ENCODE measurements at regions not wholly inside any gene's neighbourhood (a gene's known extent, or its start where the extent isn't known, plus 50 kb on each side); places are given as distances from the start of the nearest gene placed in this dataset.

DNA sequence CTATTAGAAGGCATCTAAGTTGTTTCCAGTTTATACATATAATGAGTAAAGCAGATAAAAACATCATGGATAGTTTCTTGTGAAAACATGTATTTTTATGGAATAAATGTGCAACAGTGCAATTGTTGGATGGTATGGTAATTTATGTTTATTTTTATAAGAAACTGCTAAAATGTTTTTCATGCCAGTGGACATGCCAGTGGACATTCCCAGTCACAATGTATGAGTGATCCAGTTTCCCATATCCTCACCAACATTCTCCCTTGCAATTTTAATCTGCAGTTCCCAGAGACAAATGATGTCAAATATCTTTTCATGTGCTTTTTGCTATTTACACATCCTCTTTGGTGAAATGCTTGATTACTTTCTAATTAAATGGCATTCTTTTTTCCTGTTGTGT is 818.6 kb downstream of the SUCLG1 start:
- TF ChIP-seq, protein P1, sequence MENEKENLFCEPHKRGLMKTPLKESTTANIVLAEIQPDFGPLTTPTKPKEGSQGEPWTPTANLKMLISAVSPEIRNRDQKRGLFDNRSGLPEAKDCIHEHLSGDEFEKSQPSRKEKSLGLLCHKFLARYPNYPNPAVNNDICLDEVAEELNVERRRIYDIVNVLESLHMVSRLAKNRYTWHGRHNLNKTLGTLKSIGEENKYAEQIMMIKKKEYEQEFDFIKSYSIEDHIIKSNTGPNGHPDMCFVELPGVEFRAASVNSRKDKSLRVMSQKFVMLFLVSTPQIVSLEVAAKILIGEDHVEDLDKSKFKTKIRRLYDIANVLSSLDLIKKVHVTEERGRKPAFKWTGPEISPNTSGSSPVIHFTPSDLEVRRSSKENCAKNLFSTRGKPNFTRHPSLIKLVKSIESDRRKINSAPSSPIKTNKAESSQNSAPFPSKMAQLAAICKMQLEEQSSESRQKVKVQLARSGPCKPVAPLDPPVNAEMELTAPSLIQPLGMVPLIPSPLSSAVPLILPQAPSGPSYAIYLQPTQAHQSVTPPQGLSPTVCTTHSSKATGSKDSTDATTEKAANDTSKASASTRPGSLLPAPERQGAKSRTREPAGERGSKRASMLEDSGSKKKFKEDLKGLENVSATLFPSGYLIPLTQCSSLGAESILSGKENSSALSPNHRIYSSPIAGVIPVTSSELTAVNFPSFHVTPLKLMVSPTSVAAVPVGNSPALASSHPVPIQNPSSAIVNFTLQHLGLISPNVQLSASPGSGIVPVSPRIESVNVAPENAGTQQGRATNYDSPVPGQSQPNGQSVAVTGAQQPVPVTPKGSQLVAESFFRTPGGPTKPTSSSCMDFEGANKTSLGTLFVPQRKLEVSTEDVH (IDR thresholded peaks at IDR 0.05; ENCODE audit: low read depth, partially characterized antibody): no peak
- TF ChIP-seq NFYB (IDR thresholded peaks at IDR 0.05; ENCODE audit: insufficient read depth, low read depth, low read length): no peak
- TF ChIP-seq SMAD5 (IDR thresholded peaks at IDR 0.05; ENCODE audit: low read depth): no peak
- TF ChIP-seq CHD1 (IDR thresholded peaks at IDR 0.05; ENCODE audit: low read depth, low read length): no peak
- no peak for TF ChIP-seq ZSCAN29 (IDR thresholded peaks at IDR 0.05)
- TF ChIP-seq NBN (IDR thresholded peaks at IDR 0.05): no peak
- no peak for TF ChIP-seq ZNF384 (IDR thresholded peaks at IDR 0.05; ENCODE audit: borderline replicate concordance, low read depth, low read length)
- TF ChIP-seq CREM (IDR thresholded peaks at IDR 0.05; ENCODE audit: low read depth): no peak
- TF ChIP-seq, protein P2, sequence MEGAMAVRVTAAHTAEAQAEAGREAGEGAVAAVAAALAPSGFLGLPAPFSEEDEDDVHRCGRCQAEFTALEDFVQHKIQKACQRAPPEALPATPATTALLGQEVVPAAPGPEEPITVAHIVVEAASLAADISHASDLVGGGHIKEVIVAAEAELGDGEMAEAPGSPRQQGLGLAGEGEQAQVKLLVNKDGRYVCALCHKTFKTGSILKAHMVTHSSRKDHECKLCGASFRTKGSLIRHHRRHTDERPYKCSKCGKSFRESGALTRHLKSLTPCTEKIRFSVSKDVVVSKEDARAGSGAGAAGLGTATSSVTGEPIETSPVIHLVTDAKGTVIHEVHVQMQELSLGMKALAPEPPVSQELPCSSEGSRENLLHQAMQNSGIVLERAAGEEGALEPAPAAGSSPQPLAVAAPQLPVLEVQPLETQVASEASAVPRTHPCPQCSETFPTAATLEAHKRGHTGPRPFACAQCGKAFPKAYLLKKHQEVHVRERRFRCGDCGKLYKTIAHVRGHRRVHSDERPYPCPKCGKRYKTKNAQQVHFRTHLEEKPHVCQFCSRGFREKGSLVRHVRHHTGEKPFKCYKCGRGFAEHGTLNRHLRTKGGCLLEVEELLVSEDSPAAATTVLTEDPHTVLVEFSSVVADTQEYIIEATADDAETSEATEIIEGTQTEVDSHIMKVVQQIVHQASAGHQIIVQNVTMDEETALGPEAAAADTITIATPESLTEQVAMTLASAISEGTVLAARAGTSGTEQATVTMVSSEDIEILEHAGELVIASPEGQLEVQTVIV (IDR thresholded peaks at IDR 0.05; ENCODE audit: borderline replicate concordance, partially characterized antibody): no peak
- TF ChIP-seq, protein P3, sequence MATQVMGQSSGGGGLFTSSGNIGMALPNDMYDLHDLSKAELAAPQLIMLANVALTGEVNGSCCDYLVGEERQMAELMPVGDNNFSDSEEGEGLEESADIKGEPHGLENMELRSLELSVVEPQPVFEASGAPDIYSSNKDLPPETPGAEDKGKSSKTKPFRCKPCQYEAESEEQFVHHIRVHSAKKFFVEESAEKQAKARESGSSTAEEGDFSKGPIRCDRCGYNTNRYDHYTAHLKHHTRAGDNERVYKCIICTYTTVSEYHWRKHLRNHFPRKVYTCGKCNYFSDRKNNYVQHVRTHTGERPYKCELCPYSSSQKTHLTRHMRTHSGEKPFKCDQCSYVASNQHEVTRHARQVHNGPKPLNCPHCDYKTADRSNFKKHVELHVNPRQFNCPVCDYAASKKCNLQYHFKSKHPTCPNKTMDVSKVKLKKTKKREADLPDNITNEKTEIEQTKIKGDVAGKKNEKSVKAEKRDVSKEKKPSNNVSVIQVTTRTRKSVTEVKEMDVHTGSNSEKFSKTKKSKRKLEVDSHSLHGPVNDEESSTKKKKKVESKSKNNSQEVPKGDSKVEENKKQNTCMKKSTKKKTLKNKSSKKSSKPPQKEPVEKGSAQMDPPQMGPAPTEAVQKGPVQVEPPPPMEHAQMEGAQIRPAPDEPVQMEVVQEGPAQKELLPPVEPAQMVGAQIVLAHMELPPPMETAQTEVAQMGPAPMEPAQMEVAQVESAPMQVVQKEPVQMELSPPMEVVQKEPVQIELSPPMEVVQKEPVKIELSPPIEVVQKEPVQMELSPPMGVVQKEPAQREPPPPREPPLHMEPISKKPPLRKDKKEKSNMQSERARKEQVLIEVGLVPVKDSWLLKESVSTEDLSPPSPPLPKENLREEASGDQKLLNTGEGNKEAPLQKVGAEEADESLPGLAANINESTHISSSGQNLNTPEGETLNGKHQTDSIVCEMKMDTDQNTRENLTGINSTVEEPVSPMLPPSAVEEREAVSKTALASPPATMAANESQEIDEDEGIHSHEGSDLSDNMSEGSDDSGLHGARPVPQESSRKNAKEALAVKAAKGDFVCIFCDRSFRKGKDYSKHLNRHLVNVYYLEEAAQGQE (IDR thresholded peaks at IDR 0.05; ENCODE audit: low read depth, low read length): no peak
- no peak overlapping the region for H3K9ac ChIP-seq (ENCODE audit: control insufficient read depth, insufficient read depth, low read length)
- H4K20me1 ChIP-seq (ENCODE audit: control insufficient read depth, insufficient read depth): no peaks in the 10 kb centered on the region
- FAIRE-seq (no peak), DNase-seq (ENCODE audit: low read depth, low spot score) (no peak), ATAC-seq (no peak)
- no peak overlapping the region for H3K4me2 ChIP-seq (ENCODE audit: control insufficient read depth, insufficient read depth)
- in situ Hi-C loops (cut with MboI): no loop called here
- H3K36me3 ChIP-seq (ENCODE audit: control insufficient read depth in 2 of 2, insufficient read depth in 2 of 2, low read length in 1 of 2): no peaks in the 10 kb centered on the region
- CTCF ChIA-PET: no interaction called here
- H3K27ac ChIP-seq (ENCODE audit: control insufficient read depth, insufficient read depth): no peak overlapping the region
- intact Hi-C loops (cut with micrococcal nuclease; ENCODE audit: unreplicated experiment): no loop called here
- SMC1A ChIA-PET (ENCODE audit: uncharacterized antibody, unreplicated experiment): no interaction called here
- H2AFZ ChIP-seq (ENCODE audit: control insufficient read depth, low read depth, low read length): no peak overlapping the region
- POLR2A ChIA-PET: no interaction called here
- H3K9me3 ChIP-seq (replicated peaks; ENCODE audit: control insufficient read depth, insufficient read depth, low read length): no peaks in the 10 kb centered on the region
- no peaks in the 10 kb centered on the region for H3K79me2 ChIP-seq (ENCODE audit: control insufficient read depth, insufficient read depth, low read length)
- no peak overlapping the region for H3K4me3 ChIP-seq
- RAD21 ChIA-PET (ENCODE audit: unreplicated experiment): no interaction called here
- no peaks in the 10 kb centered on the region for H3K4me1 ChIP-seq (ENCODE audit: control insufficient read depth, insufficient read depth, low read length)
- BruUV-seq (replicated peaks): no TSS peak
- H3K27me3 ChIP-seq (replicated peaks in 1 of 2; ENCODE audit: control insufficient read depth in 2 of 2, insufficient read depth in 2 of 2, low read length in 1 of 2): no peaks in the 10 kb centered on the region
